K562 (cell line): ENCODE measurements at regions not wholly inside any gene's neighbourhood (a gene's known extent, or its start where the extent isn't known, plus 50 kb on each side); places are given as distances from the start of the nearest gene placed in this dataset.

ENCODE experiments used
- ATAC-seq: fragments of 200-7000 bp; cut with Tn5 transposase; 3 replicates; pipeline ENCODE4 v1.9.1; 2020; ENCODE audit warnings: moderate library complexity
- BruUV-seq: library from RNA; stranded (reverse); fragments of 400-500 nt; replicated peaks from 2 replicates; lab custom pipeline; 2021; lab: Mats Ljungman, UMichigan
- CTCF ChIA-PET: fragments of 300-600 bp; formaldehyde crosslinking; extraction: SDS; loops from one replicate; lab custom pipeline; 2021; ENCODE audit warnings: low intra/inter-chr PET ratio; lab: Yijun Ruan, JAX
- POLR2A ChIA-PET: fragments of 300-600, 350-650 bp; sonication (Branson Sonifier 250); formaldehyde crosslinking; extraction: SDS; loops from one replicate; lab custom pipeline; 2021; ENCODE audit warnings: antibody characterized with exemption, inconsistent platforms; lab: Yijun Ruan, JAX
- DNase-seq, 4 experiments: peaks; one replicate each; pipeline versions ENCODE4 v3.0.0 to v3.0.0-alpha.2; 2011 to 2018; ENCODE audit warnings: low spot score in 3 of 4, mixed read lengths in 3 of 4; ENCODE audit errors: extremely low read depth in 1 of 4
- FAIRE-seq: peaks from 2 replicates; lab custom pipeline; 2011; peaks lifted over from hg19 to GRCh38; lab: Jason Lieb, UNC
- H2AFZ ChIP-seq: 2 replicates; pipeline ENCODE4 v1.6.0; 2011; ENCODE audit warnings: low read depth, low read length, control low read depth, inconsistent platforms
- H3K27ac ChIP-seq: fragments of 200-600 bp; 3 replicates; pipeline ENCODE4 v1.8.0; 2011; ENCODE audit warnings: low read depth, mild to moderate bottlenecking, control low read depth, inconsistent platforms, low read length, moderate library complexity, mixed read lengths; ENCODE audit errors: extremely low read depth
- H3K27me3 ChIP-seq, 2 experiments: fragments of 300-600 bp in 1 of 2; 2 replicates in 1 of 2; 3 replicates in 1 of 2; pipeline versions ENCODE4 v1.6.0 to v1.8.0; 2011; ENCODE audit warnings: inconsistent platforms in 2 of 2, low read length in 2 of 2, mild to moderate bottlenecking in 1 of 2, mixed read lengths in 1 of 2, moderate library complexity in 1 of 2; ENCODE audit not compliant: control insufficient read depth in 2 of 2, insufficient read depth in 2 of 2
- H3K36me3 ChIP-seq: fragments of 300-600 bp; 3 replicates; pipeline ENCODE4 v1.8.0; 2011; ENCODE audit warnings: mild to moderate bottlenecking, low read length, inconsistent platforms; ENCODE audit not compliant: control insufficient read depth, insufficient read depth
- H3K4me1 ChIP-seq, 2 experiments: fragments of 200-600 bp in 1 of 2; replicated peaks in 1 of 2; 2 replicates in 1 of 2; 3 replicates in 1 of 2; pipeline versions ENCODE4 v1.5.1 to v1.8.0; 2011; ENCODE audit warnings: inconsistent platforms in 2 of 2, low read length in 2 of 2, mild to moderate bottlenecking in 1 of 2, mixed read lengths in 1 of 2, moderate library complexity in 1 of 2; ENCODE audit not compliant: control insufficient read depth in 2 of 2, insufficient read depth in 2 of 2
- H3K4me2 ChIP-seq: 2 replicates; pipeline ENCODE4 v1.6.1; 2011; ENCODE audit warnings: low read length, control low read depth, inconsistent platforms, mixed read lengths; ENCODE audit not compliant: insufficient read depth
- H3K4me3 ChIP-seq: fragments of 200-600 bp; sonication (generic), shearing (Covaris generic); 2 replicates; pipeline ENCODE4 v1.5.1; 2016; ENCODE audit warnings: control low read depth, inconsistent platforms
- H3K79me2 ChIP-seq: fragments of 200-600 bp; 3 replicates; pipeline ENCODE4 v1.8.0; 2011; ENCODE audit warnings: low read length, inconsistent platforms; ENCODE audit not compliant: control insufficient read depth, insufficient read depth
- H3K9ac ChIP-seq, 2 experiments: 2 replicates each; pipeline versions ENCODE4 v1.6.0 to v1.6.1; 2011; ENCODE audit warnings: low read depth in 2 of 2, low read length in 2 of 2, control low read depth in 1 of 2, inconsistent platforms in 1 of 2, mild to moderate bottlenecking in 1 of 2, mixed read lengths in 1 of 2; ENCODE audit not compliant: insufficient read depth in 1 of 2
- H3K9me1 ChIP-seq: one replicate; pipeline ENCODE4 v1.6.0; 2011; ENCODE audit warnings: inconsistent platforms, mild to moderate bottlenecking, low read length, moderate library complexity; ENCODE audit not compliant: control insufficient read depth, insufficient read depth
- H3K9me3 ChIP-seq: replicated peaks from 2 replicates; pipeline ENCODE4 v1.5.1; 2011; ENCODE audit warnings: low read depth, low read length, inconsistent platforms; ENCODE audit not compliant: control insufficient read depth, insufficient read depth
- H4K20me1 ChIP-seq: replicated peaks from 2 replicates; pipeline ENCODE4 v1.6.1; 2011; ENCODE audit warnings: low read length, inconsistent platforms, mixed read lengths; ENCODE audit not compliant: control insufficient read depth, insufficient read depth
- BRF1 ChIP-seq: IDR thresholded peaks from 3 replicates; pipeline ENCODE4 v1.6.1; 2011; ENCODE audit warnings: borderline replicate concordance, mild to moderate bottlenecking; ENCODE audit not compliant: insufficient read length; ENCODE audit errors: extremely low read depth
- EGR1 ChIP-seq: fragments of 450-650 bp; conservative IDR thresholded peaks from 2 replicates; pipeline ENCODE4 v1.6.1; 2017; ENCODE audit warnings: mild to moderate bottlenecking
- MTF1 ChIP-seq: fragments of 250-450 bp; sonication (Bioruptor Pico); IDR thresholded peaks from 2 replicates; pipeline ENCODE4 v1.9.0; 2021; ENCODE audit warnings: moderate library complexity, mild to moderate bottlenecking, inconsistent platforms, borderline replicate concordance
- WGBS: fragments of 100-300 bp; shearing (Covaris generic); methylation state at CpG from one replicate; pipeline ENCODE4 v1.1.6; 2016; ENCODE audit warnings: low coverage, mixed read lengths; ENCODE audit not compliant: insufficient coverage; ENCODE audit errors: missing lambda C conversion rate; 5-methylcytosine and 5-hydroxymethylcytosine counted together
- in situ Hi-C: fragments of 300-500 bp; cut with MboI; formaldehyde crosslinking; loops from 4 replicates; pipeline ENCODE4 v1.15.0; 2018; ENCODE audit warnings: inconsistent platforms, mixed read lengths
- intact Hi-C: fragments of 100-400 bp; cut with micrococcal nuclease; formaldehyde crosslinking; loops from 2 replicates; pipeline ENCODE4 v1.14.2; 2022
- TF ChIP-seq, protein P1 (sequence below): fragments of 450-650 bp; conservative IDR thresholded peaks from 2 replicates; pipeline ENCODE4 v1.6.1; 2016; ENCODE audit warnings: missing genetic modification characterization, low read depth, mild to moderate bottlenecking, control low read depth, missing compliant biosample characterization
- TF ChIP-seq, protein P2 (sequence below): fragments of 450-650 bp; IDR thresholded peaks from 2 replicates; pipeline ENCODE4 v1.6.1; 2016

DNA sequence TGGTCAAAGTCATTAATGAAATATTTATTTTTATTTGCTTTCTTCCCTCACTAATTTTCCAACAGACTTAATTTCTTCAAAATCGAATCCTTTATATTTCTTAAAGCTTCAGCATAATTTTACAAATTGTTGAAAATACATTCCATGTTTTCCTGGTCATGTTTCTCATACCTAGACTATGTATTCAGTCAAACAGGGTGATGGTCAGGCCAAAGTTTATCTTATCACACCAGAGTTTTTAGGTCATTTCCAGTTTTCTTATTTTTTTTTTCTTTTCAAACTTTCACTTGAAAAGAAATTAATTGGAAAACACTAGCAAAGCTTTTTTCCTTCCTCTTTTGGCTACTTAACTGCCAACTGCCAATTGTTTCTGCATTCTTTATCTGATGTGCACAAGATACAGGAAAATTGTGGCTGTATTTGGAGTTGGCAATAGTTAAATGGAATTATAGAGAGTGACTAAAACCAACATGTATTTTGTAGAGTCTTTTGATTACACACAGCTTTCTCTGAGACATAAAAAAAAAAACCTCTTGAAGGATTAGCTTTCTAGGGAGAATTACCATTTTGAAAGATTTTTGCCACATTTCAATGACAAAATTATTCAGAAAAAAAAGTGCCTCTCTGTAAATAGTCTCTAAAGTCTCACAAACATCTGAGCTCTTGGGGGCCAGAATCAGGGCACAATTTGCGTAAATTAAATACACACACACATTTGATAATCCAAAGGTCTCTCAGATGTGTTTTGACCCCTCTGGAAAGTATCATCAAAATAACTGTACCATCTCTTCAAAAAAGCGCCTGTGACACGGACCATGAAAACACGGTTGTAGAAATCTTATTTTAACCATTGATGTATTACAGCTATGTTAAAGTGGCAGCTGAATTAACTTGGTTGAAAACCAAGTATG is 603.2 kb upstream of the KCNMB2 start (continued):
- TF ChIP-seq MTF1 (CRISPR knock-in tag) (no peak), EGR1 (no peak)
- TF ChIP-seq, protein P1, sequence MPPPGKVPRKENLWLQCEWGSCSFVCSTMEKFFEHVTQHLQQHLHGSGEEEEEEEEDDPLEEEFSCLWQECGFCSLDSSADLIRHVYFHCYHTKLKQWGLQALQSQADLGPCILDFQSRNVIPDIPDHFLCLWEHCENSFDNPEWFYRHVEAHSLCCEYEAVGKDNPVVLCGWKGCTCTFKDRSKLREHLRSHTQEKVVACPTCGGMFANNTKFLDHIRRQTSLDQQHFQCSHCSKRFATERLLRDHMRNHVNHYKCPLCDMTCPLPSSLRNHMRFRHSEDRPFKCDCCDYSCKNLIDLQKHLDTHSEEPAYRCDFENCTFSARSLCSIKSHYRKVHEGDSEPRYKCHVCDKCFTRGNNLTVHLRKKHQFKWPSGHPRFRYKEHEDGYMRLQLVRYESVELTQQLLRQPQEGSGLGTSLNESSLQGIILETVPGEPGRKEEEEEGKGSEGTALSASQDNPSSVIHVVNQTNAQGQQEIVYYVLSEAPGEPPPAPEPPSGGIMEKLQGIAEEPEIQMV (tag): no peak

DNA sequence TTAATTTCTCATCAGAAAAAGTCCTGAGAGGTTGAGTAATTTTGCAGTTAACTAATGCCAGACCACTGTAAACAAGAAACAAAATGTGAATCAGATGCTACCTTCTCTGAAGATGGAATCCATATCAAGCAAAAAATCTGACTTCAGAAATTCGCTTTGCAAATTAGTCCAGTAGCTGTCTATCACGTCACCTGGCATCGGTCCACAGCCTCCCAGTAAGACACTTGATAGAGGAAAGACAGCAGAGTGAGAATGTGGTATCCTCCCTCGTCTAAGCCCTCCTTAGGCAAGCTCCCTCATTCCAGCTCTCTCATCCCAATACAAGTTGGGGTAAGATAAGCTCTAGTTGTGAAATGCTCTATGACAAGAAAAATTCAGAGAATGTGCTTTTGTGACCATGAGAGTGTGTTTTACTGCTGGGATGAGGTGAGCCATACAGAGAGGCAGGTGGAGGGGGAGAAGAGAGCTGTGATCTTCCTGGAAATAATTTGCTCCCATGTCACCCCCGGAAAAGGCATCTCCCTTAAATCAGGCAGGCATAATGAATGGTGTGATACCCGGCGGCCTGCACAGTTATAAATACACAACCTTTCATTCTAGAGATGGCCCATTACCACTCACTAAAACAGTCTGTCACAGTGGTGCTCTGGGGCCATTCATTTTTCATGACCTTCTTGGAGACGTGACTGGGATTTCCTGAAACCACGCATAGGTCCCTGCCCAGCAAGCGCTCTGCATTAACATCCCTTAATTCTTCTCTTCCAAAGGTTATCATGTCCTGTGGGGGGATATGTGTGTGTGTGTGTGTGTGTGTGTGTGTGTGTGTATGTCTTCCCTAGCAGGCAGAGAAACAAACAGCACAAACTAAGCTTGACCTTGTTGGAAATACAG is 602.0 kb upstream of the KCNMB2 start:
- H3K9me1 ChIP-seq: no peaks in the 10 kb centered on the region
- in situ Hi-C loops: no loop called here
- no peak for TF ChIP-seq BRF1
- TF ChIP-seq, protein P2, sequence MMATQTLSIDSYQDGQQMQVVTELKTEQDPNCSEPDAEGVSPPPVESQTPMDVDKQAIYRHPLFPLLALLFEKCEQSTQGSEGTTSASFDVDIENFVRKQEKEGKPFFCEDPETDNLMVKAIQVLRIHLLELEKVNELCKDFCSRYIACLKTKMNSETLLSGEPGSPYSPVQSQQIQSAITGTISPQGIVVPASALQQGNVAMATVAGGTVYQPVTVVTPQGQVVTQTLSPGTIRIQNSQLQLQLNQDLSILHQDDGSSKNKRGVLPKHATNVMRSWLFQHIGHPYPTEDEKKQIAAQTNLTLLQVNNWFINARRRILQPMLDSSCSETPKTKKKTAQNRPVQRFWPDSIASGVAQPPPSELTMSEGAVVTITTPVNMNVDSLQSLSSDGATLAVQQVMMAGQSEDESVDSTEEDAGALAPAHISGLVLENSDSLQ: peak; percentile 59; the same call in 1 of the 2 replicates
- TF ChIP-seq, all 486 proteins: peak for 1
- ChIA-PET CTCF (no interaction called here), POLR2A (no interaction called here)
- Histone ChIP-seq H3K27me3 (no peaks in the 10 kb centered on the region), H3K27ac (no peak overlapping the region), H4K20me1 (no peaks in the 10 kb centered on the region), H3K36me3 (no peaks in the 10 kb centered on the region), H3K79me2 (no peaks in the 10 kb centered on the region), H3K4me3 (no peak overlapping the region), H3K9ac (no peak overlapping the region), H2AFZ (no peak overlapping the region), H3K9me3 (no peaks in the 10 kb centered on the region), H3K4me2 (no peak overlapping the region), H3K4me1 (peaks cover 0 to 3% of the 10 kb centered on the region in 2 experiments; a peak in 2 of 5 replicates)
- intact Hi-C loops: no loop called here
- BruUV-seq: no TSS peak
- 6% methylated on average over 10 of the region's 10 CpGs for WGBS
- no peak for FAIRE-seq
- no peak for ATAC-seq
- peak in 1 of 4 experiments; percentile 12 for DNase-seq
